ENCODE measurements at regions not wholly inside any gene's neighbourhood (a gene's known extent, or its start where the extent isn't known, plus 50 kb on each side); places are given as distances from the start of the nearest gene placed in this dataset.

- H3K27me3 Mint-ChIP-seq (ENCODE audit: low read depth): no peaks in the 10 kb centered on the region
- no peak overlapping the region for H3K4me3 Mint-ChIP-seq
- peaks cover 18% of the 10 kb centered on the region for H3K9me3 Mint-ChIP-seq
- ATAC-seq: no peak
- H3K36me3 Mint-ChIP-seq: no peaks in the 10 kb centered on the region
- CTCF ChIA-PET: interaction anchor here (0.7 to 2.5 kb wide), 2 partner anchors 12 to 18 kb away, joined by 5 to 6 read pairs; no protein-coding TSS in a partner anchor
- no peak for TF ChIP-seq ETV6 (CRISPR knock-in tag; IDR thresholded peaks at IDR 0.05)
- no peak for TF ChIP-seq FOXP1 (CRISPR knock-in tag; IDR thresholded peaks at IDR 0.05; ENCODE audit: borderline replicate concordance)
- no peak for TF ChIP-seq SMAD3 (CRISPR knock-in tag; IDR thresholded peaks at IDR 0.05; ENCODE audit: borderline replicate concordance)
- no peak for TF ChIP-seq ZNF425 (CRISPR knock-in tag; conservative IDR thresholded peaks at IDR 0.05)
- no peak for TF ChIP-seq ARID4B (CRISPR knock-in tag; IDR thresholded peaks at IDR 0.05; ENCODE audit: borderline replicate concordance)
- TF ChIP-seq USF2 (CRISPR knock-in tag; IDR thresholded peaks at IDR 0.05): no peak
- TF ChIP-seq ZNF317 (CRISPR knock-in tag; IDR thresholded peaks at IDR 0.05; ENCODE audit: borderline replicate concordance, low read depth): no peak
- no peak for TF ChIP-seq ZSCAN18 (CRISPR knock-in tag; IDR thresholded peaks at IDR 0.05)
- TF ChIP-seq ESRRA (CRISPR knock-in tag; IDR thresholded peaks at IDR 0.05; ENCODE audit: borderline replicate concordance): no peak
- no peak for TF ChIP-seq E2F4 (CRISPR knock-in tag; IDR thresholded peaks at IDR 0.05; ENCODE audit: borderline replicate concordance, low read depth)
- no peak for TF ChIP-seq NFYB (CRISPR knock-in tag; conservative IDR thresholded peaks at IDR 0.05; ENCODE audit: low read depth)
- TF ChIP-seq TP53 (CRISPR knock-in tag; IDR thresholded peaks at IDR 0.05): no peak
- TF ChIP-seq PRRX2 (CRISPR knock-in tag; IDR thresholded peaks at IDR 0.05): no peak
- TF ChIP-seq ELF4 (CRISPR knock-in tag; IDR thresholded peaks at IDR 0.05; ENCODE audit: low read depth): no peak
- TF ChIP-seq ATF3 (CRISPR knock-in tag; conservative IDR thresholded peaks at IDR 0.05): no peak
- no peak for TF ChIP-seq ZNF281 (CRISPR knock-in tag; IDR thresholded peaks at IDR 0.05)
- no peak for TF ChIP-seq NFE2L1 (CRISPR knock-in tag; IDR thresholded peaks at IDR 0.05)
- TF ChIP-seq JAZF1 (CRISPR knock-in tag; IDR thresholded peaks at IDR 0.05): no peak
- no peak for TF ChIP-seq HMGA2 (CRISPR knock-in tag; IDR thresholded peaks at IDR 0.05)
- H3K4me1 Mint-ChIP-seq: no peaks in the 10 kb centered on the region
- POLR2A ChIA-PET: no interaction called here
- DNase-seq (ENCODE audit: low spot score): no peak
- H3K27ac Mint-ChIP-seq: no peak overlapping the region
Measured at GRCh38 chr12:124667506-124668326, 100.3 kb upstream of the NCOR2 start.

All from WTC11 (cell line).